ENCODE measurements at regions not wholly inside any gene's neighbourhood (a gene's known extent, or its start where the extent isn't known, plus 50 kb on each side); places are given as distances from the start of the nearest gene placed in this dataset.

DNA sequence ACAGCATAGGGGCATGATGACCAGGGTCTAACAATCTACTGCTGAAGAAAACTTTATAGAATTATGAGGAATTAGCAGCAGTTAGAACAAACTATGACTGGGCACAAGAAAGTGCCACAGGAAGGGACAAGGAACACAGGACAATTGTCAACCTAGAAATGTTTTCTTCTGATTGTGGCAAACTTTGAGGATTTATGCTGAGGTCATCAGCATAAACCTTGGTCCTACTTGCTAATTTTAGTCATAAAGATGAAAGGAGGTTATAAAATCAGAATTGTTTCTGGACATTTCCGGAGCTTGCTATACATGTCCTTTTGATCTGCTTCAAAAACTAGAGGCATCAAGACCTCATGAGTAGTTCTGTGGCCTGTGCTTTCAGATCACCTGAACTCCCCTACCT, 446.6 kb upstream of the THBS1 start:
- no peak for DNase-seq

DNA sequence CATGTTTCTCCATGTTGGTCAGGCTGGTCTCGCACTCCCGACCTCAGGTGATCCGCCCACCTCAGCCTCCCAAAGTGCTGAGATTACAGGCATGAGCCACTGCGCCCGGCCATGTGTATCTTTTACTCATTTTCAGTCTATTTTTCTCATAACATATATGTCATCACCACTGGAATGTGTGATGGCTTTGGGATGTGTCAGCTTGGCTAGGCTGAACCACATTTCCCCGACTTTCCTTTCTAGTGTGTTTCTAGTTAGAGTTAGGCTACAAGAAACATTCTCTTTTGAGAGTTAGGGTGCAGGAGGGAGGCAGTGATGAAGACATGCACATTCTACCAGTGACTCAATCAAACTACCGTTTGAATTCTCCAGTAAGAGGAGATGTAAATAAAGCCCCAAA, 444.9 kb upstream of the THBS1 start:
- no peak for DNase-seq

DNA sequence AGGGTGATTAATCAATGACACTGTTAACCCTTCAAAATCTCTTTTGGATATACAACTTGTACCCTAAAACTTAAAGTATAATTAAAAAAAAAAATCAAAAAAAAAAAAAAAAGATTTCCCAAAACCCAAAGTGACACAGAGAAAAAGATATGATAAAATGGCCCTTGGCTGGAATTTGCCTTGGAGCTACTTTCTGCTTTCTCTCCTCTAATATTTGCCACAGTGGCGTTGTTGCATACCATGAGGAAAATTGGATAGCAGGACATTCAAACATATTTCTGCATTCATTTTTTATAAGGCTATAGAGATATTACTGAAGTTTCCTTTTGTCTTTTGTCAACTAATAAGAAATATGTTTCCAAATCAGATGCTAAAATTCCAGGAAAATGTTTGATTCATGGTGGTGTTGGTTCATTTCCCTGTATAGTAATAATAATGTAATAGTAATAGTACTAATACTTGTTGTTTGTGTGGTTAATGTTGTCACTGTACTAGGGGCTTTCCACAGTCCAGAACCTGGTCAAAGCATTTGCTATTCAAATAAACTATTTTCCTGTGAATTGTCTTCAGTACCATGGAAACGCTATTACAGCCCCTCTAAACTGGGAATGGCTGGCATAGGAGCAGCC, 441.3 kb upstream of the THBS1 start:
- DNase-seq, result no peak

DNA sequence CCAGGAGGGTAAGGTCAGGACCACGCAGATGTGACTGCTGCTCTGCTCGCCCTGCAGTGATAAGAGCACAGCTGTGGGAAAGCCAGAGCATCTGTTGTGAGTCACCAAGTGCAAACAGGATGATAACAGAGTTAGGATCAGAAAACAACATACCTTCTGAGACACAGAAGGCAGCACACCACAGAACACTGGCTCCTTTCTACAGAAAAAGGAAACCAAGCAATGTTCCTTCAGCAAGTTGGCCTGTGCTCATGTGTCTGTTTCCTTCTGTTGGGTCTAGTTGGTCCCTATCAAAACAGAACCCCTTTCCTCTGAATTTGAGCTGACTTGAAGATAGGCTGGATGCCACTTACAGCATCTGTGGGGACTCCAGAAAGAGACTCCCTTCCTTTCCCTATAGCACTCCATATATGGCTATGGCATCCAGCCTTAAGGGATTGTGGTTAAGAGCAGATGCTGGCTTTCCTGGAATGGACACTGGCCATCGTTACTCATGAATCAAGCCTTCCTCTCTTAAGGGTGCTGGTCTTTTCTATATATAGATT, 440.7 kb upstream of the THBS1 start:
- no peak for DNase-seq

DNA sequence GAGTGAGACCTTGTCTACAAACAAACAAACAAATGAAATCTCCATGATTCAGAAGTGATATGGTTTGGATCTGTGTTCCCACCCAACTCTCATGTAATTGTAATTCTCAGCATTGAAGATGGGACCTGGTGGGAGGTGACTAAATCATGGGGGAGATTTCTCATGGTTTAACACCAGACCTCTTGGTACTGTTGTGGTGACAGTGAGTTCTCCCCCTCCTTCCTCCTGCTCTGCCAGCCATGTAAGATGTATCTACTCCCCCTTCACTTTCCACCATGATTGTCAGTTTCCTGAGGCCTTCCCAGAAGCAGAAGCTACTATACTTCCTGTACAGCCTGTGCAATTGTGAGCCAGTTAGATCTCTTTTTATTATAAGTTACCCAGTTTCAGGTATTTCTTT, 438.4 kb upstream of the THBS1 start:
- DNase-seq, result no peak

DNA sequence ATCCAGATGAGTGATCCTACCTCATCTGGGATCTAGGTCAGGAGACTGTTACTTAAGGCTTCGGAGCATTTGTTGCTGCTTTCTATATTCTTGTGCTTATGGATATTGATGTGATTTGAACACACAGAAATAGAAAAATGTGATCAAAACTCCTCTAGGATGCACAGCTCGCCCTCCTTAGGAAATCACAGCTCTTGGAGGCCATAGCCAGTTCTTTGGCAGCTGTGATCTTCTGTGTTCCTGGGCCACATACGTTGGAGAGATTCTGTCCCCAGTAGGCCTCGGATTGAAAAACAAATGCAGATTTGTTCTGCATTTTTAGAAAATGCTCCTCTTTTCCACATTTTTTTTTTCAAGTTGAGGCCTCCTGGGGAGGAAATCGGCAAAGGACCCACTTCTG, 437.4 kb upstream of the THBS1 start:
- no peak for DNase-seq

DNA sequence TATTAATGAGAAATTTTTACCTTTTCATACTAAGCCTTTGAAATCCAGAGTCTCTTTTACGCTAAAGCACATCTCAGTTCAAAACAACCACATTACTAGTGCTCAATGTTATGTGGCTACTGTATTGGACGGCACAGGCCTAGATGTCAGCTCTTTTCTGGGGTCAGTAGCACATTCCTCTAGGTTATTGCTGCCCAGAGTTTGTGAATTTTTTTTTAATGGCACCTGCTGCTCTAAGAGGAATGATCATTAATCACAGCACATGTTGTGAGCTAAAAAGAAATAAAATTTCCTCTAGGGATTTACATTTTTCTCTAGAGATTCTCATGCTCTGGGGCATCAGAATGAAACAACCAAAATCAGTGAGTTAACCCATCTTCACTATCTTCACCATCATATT, 436.8 kb upstream of the THBS1 start:
- no peak for DNase-seq

DNA sequence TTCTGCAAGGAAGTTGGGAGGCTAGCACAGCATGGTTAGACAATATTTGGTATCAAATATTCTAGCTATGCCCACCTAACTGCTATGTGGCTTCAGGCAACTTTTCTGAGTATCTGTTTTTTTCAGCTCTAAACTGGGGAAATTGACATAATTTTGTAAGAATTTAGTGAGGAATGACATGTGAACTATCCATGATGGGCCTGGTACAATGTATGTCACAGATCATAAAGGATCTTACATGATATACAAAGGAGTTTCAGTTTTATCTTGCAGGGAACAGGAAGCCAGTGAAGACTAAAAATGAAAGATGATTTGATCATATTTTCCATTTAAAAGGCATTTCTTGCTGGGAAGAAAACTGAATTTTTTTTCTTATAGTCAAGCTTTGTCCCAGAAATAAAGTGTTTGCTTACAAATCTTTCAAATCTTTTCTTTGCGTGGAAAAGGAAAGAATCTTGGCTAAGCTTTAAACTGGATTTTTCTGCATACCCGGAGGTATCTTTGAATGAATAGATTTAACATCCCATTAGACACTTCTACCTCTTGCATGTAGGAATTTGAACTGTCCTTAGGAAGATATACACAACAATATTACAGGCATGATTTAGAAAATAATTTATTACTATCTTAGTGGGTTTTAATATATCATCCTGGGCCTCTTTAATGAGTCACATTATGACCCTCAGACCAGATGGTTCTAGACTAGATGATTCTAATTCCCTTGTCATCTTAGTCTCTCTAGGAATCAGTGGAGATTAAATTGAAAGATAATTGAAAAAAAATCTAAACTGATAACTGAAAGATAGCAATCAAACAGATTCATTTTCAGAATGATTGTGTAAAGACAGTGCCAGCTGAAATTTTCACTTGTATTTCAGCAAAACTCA, 436.0 kb upstream of the THBS1 start:
- no peak for DNase-seq

DNA sequence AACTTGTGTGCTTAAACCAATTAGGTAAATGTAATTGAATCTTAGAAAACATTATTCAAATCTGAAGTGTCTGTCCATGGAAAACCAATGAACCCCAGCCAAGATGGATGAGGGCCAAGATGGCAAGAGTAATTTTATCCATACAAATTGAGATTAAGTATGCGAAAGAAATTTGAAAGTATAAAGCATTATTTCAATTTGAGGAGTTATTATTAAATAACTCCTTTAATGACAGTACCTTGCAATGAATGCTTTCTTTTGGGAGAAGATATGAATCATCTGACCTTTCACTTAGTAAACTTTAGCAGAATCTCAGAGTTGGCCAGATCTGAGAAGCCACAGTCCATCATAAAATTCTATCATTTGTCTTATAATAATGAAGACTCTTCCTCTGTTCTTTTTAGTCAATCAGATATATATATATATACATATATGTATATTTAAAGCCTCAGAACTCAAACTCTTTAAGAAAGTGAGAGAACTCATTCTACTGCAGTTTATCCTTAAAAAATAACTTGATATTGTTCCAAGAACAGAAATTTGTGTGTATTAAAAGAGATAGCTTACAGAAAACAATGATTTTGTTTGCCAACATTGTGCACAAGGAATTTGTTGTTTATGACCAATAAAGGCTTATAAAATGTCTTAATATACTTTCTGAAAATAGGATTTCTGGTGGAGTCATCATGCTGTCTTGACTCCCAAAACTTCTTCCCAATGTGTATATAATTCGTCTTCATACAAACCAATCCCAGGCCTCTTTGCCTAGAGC, 434.8 kb upstream of the THBS1 start:
- no peak for DNase-seq

DNA sequence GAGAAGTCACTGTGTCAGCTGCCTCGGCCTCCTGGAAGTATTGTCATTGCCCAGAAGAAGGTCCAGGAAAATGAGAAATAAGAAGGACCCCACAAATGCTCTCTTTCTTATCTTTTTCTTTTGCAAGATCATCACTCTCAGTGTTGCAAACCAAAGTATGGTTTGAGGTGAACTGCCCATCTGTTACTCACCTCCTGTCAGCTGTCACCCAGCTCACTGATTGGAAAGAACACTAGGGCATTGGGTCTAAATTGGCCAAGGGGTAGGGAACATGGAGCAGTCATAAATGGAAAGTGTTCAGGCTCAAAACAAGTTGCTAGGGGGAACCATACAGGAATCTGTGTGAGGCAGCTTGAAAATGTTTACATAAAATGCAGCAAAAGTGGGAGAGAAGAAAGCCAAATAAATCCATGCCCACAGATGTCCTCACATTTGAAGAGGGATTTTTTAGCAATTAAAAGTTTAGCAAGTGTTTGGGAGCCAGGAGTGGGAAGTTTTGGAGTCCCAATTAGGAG, 431.2 kb upstream of the THBS1 start:
- DNase-seq, result no peak

DNA sequence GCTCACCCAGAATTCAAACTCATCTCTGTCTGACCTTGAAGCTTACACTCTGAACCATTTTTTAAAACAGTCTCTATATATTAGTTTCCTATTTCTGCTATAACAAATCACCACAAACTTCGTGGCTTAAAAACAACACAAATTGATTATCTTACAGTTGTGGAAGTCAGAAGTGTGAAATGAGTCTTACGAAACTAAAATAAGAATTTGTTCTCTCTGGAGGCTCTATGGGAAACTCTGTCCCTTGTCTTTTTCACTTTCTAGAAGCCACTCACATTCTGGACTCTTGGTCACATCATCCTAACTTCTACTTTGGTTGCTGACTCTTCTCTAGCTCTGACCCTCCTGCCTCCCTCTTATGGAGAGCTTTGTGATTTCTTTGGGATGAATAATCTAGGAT, 429.3 kb upstream of the THBS1 start:
- no peak for DNase-seq

DNA sequence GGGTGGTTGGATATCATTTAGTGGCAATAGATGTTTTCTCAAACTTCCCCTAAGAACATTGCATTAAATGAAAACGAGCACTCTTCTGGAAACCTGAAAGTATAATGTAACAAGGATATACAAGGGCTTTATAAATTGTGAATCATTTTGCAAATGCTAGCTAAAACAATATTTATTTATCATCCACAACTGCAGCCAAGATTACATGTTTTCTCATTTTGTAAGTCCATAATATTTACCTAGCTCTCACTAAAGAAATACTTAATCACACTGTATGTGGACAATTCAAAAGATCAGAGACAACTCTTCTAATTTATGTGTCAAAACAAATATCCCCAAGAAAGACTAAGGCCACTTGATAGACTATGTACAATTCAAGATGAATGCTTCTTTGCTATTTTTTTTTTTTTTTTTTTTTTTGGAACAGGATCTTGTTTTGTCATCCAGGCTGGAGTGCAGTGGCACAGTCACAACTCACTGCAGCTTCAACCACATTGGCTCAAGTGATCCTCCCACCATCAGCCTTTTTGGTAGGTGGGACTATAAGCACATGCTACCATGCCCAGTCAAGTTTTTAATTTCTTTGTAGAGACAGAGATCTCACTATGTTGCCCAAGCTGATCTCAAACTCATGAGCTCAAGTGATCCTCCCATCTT, 427.7 kb upstream of the THBS1 start:
- DNase-seq, result no peak

DNA sequence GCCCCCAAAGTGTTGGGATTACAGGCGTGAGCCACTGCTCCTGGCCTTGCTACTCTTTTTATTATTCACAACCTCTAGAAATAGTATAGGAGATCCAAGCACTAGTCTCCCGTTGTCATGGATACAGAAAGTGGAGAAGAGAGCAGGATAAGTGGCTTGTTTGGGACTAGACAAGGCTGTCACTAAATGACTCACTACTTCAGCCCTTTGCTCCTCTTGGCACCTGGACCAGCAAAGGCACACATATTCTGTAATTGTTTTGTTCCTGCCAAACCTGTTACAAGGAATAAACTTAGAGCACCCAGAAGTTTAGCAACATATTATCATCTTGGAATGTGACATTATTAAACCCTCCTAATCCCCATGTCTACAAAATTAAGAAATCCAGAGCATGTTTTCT, 427.2 kb upstream of the THBS1 start:
- no peak for DNase-seq

DNA sequence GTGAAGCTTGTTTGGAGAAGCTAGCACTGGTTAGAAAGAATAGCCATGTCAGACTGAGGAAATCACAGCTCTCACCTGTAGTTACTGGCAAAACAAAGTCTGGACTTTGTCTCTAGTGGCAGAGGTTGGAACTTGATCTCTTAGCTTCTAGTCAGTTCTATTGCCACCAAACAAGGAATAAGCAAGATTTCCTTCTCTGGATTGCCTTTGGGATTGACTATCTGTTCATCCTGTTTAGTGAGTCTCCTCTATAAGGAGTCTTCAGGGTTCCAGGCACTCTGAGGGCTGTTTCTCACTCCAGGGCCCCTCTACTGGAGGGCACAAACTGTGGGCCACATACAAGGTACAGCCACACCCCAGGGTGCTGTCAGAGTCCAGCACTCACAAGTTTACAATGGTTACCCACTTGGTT, 426.6 kb upstream of the THBS1 start:
- DNase-seq, result no peak

DNA sequence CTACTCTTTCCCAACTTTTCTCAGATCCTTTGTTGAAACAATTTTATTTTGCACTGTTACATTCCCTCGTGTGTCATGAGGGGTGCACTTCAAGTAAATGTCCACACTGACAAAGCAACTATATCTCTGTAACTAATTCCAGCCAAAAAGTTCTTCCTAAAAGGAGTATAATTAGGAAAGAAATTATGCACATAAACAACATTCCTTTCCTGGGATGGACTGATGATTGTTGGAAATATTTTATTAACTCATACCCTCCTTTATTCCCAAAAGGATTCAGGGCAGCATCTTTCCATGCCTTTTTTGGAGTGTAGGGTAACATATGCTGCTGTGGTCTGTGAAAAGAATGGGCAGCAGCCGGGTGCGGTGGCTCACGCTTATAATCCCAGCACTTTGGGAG, 426.1 kb upstream of the THBS1 start:
- DNase-seq, result no peak

DNA sequence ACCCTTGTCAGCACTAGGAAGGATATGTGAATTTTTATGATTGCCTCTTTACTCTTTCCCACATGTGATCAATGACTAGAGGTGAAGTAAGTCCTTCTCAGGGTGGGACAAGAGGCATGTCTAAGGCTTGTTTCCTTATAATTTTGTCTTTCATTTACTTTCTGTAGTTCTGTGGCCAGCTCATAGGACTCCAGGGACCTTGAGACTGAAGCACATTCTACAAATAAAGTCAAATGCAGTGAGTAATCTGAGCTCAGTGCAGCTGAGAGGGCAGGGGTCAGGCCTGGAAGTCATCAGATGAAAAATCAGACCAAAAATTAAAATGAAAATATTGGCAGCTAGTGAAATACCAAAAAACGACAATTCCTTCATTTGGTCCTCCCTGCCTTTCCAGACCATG, 424.7 kb upstream of the THBS1 start:
- no peak for DNase-seq

DNA sequence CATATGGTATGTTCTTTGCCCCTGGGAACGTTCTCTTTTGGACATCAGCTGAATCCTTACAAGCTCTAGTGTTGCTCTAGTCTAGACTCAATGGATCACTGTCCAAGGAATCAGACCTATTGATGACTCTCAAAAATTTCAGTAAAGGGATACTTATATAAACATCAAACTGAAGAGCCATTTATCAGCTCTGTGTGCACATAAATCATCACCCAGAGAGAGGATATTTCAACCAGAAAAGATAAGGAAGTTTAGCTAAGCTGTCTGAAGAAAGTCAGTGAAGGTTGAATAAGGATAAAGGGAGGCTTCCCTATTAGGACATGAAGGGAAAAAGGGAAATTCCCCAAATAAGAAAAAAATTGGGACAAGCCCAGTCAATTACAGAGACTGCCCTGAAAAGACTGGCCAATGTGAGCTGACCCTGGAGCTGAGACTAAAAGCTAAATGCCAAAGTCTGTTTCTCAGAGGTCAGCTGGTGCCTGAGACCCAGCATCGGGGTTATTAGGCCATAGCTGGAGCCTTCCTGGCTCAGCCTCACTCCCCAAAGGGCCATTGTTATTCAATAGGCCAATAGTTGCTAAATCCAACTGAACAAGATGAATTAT, 424.1 kb upstream of the THBS1 start:
- no peak for DNase-seq

DNA sequence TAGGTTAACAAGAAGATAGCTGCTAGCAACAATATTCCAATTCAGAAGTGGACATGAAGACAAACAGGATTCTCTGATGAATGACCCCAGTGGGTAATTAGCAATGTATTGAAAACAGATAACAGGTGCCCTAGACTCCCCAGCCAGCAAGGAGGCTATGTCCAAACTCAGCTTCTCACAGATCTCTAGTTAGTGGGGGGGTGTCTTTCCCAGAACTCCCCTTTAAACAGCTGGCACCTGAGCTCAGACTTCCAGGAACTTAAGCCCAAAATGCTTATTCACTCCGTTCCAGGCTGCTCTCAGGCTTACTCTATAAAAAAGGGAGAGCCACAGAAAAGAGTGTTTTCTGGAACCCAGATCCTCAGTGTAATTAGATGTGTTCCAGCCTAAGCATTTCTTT, 423.0 kb upstream of the THBS1 start:
- no peak for DNase-seq

DNA sequence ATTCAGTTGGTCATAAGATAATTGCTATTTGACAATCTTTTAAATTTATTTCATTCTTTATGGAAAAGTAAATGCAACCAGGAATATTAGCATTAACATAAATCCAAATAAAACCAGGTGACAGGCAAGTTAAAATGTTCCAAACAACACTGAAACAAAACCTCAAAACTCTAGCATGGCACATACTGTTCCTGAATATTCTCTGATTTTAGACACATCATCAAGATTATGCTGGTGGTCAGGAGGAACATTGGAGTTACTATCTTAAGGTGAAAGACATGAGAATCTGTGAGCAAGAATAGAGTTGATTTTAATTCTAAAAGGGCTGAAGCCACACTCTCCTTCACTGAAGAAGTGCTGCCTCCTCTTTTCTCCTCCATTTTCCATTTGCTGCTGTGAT, 421.0 kb upstream of the THBS1 start:
- no peak for DNase-seq

DNA sequence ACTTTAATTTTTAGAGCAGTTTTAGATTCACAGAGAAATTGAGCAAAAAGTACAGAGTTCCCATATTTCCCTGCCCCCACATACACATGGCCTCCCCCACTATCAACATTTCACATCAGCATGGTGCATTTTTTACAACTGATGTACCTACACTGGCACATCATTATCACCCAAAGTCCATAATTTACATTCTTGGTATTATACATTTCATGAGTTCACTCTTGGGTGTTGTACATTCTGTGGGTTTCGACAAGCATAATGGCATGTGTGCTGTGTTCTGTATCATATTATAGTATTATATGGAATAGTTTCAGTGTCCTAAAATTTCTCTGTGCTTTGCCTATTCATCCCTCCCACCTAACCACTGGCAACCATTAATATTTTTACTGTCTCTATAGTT, 419.8 kb upstream of the THBS1 start:
- no peak for DNase-seq

DNA sequence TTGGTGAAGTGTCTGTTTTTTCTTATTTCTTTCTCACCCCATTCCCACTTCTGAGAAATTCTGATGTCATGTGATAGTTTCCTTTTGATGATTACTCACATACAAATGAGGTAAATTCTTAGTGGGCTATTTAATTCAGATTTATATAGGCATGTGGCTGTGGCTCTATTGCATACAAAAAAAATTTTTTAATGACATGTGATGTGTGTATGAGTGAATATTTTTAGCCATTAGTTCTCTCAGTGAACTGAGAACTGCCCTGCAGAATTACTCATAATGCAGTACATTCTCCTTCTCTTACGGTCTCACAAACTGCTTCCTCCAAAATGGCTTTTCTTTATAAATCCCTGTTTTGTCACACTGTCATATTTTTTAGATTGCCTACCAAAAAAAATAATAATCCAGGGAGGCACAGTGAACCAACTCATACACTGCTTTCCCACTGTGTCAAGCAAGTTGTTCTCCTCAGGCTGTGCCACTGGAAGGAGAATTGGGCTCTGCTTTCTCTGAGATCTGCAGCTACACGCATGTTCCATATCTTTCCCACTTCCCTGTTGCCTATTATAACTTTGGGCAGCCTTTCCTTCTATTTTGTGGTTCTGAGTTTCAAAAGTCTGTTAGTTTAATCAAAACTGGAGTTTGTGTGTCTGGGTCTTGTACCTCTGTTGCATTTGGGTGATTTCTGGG, 415.7 kb upstream of the THBS1 start:
- no peak for DNase-seq

All from SHP77 treated with DMSO at 0.1 percent for 48 hours (cell line).